ENCODE measurements at regions not wholly inside any gene's neighbourhood (a gene's known extent, or its start where the extent isn't known, plus 50 kb on each side); places are given as distances from the start of the nearest gene placed in this dataset.
"Not testable (repeated sequence)": the region's sequence is repeated elsewhere in the genome, so short reads cannot be mapped to it uniquely, and the experiment has no call there.

GRCh38 chr7:152538346-152539189, 102.8 kb upstream of the KMT2C start:
- H3K4me1 Mint-ChIP-seq; H3K79me2 ChIP-seq (ENCODE audit: control insufficient read depth, insufficient read depth, low read length); H3K9me3 Mint-ChIP-seq (ENCODE audit: insufficient read depth); H3K9me3 ChIP-seq (ENCODE audit: control extremely low read depth in 1 of 3, control insufficient read depth in 2 of 3, insufficient read depth in 1 of 3, low read length in 2 of 3); H3K27me3 ChIP-seq (replicated peaks in 1 of 4; ENCODE audit: control extremely low read depth in 1 of 4, control insufficient read depth in 3 of 4, insufficient read depth in 4 of 4, low read length in 3 of 4); H3K36me3 ChIP-seq (replicated peaks in 1 of 2; ENCODE audit: control extremely low read depth in 1 of 2, control insufficient read depth in 1 of 2, extremely low read depth in 1 of 2, insufficient read depth in 2 of 2, low read length in 1 of 2); POLR2A ChIA-PET; ATAC-seq (ENCODE audit: low read depth); H3K4me2 ChIP-seq (replicated peaks; ENCODE audit: low read depth, low read length, poor library complexity, severe bottlenecking); H3K4me3 Mint-ChIP-seq; H3K27me3 Mint-ChIP-seq; CTCF ChIA-PET; H3K4me3 ChIP-seq (ENCODE audit: control extremely low read depth in 1 of 5, extremely low read depth in 1 of 5, insufficient read depth in 1 of 5, low read depth in 2 of 5, low read length in 4 of 5); H2AFZ ChIP-seq (ENCODE audit: insufficient read depth, low read depth, low read length, poor library complexity, severe bottlenecking); DNase-seq; intact Hi-C loops (cut with micrococcal nuclease); H3K27ac Mint-ChIP-seq; H3K9ac ChIP-seq (ENCODE audit: low read length); H3K27ac ChIP-seq (ENCODE audit: low read length in 2 of 2); H3K4me1 ChIP-seq (ENCODE audit: control insufficient read depth in 2 of 2, insufficient read depth in 2 of 2, low read length in 2 of 2); H4K20me1 ChIP-seq (ENCODE audit: control insufficient read depth, insufficient read depth, low read length, poor library complexity, severe bottlenecking): not testable (repeated sequence)
- WGBS (ENCODE audit: insufficient coverage) = 97% methylated on average over 28 of the region's 46 CpGs

GRCh38 chr7:152537639-152538038, 101.8 kb upstream of the KMT2C start:
- intact Hi-C loops (cut with micrococcal nuclease) = no loop called here
- H3K9me3 ChIP-seq (ENCODE audit: control extremely low read depth in 1 of 3, control insufficient read depth in 2 of 3, insufficient read depth in 1 of 3, low read length in 2 of 3) = peaks cover 0 to 14% (median 0%) of the 10 kb centered on the region in 3 donors
- WGBS (ENCODE audit: insufficient coverage) = no CpG with 5 or more reads among the region's 4 CpGs
- no peaks in the 10 kb centered on the region for H3K4me1 Mint-ChIP-seq
- no peak overlapping the region for H3K4me3 ChIP-seq (ENCODE audit: control extremely low read depth in 1 of 5, extremely low read depth in 1 of 5, insufficient read depth in 1 of 5, low read depth in 2 of 5, low read length in 4 of 5)
- H3K4me1 ChIP-seq (ENCODE audit: control insufficient read depth in 2 of 2, insufficient read depth in 2 of 2, low read length in 2 of 2) = no peaks in the 10 kb centered on the region
- H3K36me3 ChIP-seq (replicated peaks in 1 of 2; ENCODE audit: control extremely low read depth in 1 of 2, control insufficient read depth in 1 of 2, extremely low read depth in 1 of 2, insufficient read depth in 2 of 2, low read length in 1 of 2) = no peaks in the 10 kb centered on the region
- ChIA-PET POLR2A (no interaction called here), CTCF (no interaction called here)
- H3K79me2 ChIP-seq (ENCODE audit: control insufficient read depth, insufficient read depth, low read length) = no peaks in the 10 kb centered on the region
- H3K27ac Mint-ChIP-seq = no peak overlapping the region
- ATAC-seq (ENCODE audit: low read depth) (no peak), DNase-seq (no peak)
- no peaks in the 10 kb centered on the region for H3K27me3 Mint-ChIP-seq
- H3K27me3 ChIP-seq (replicated peaks in 1 of 4; ENCODE audit: control extremely low read depth in 1 of 4, control insufficient read depth in 3 of 4, insufficient read depth in 4 of 4, low read length in 3 of 4) = no peaks in the 10 kb centered on the region
- H3K4me3 Mint-ChIP-seq = no peak overlapping the region
- no peak for TF ChIP-seq EZH2 (IDR thresholded peaks at IDR 0.05; ENCODE audit: borderline replicate concordance, insufficient read depth, low read depth, low read length, poor library complexity, severe bottlenecking)
- TF ChIP-seq CTCF (IDR thresholded peaks at IDR 0.05) = no peak
- H3K4me2 ChIP-seq (replicated peaks; ENCODE audit: low read depth, low read length, poor library complexity, severe bottlenecking) = no peak overlapping the region
- peaks cover 4% of the 10 kb centered on the region for H3K9me3 Mint-ChIP-seq (ENCODE audit: insufficient read depth)
- H2AFZ ChIP-seq (ENCODE audit: insufficient read depth, low read depth, low read length, poor library complexity, severe bottlenecking) = no peak overlapping the region
- H3K27ac ChIP-seq (ENCODE audit: low read length in 2 of 2) = no peak overlapping the region
- H3K9ac ChIP-seq (ENCODE audit: low read length) = no peak overlapping the region
- H4K20me1 ChIP-seq (ENCODE audit: control insufficient read depth, insufficient read depth, low read length, poor library complexity, severe bottlenecking) = no peaks in the 10 kb centered on the region

Data from B cell (primary cell).